HG03378 (cell line): ENCODE measurements at regions not wholly inside any gene's neighbourhood (a gene's known extent, or its start where the extent isn't known, plus 50 kb on each side); places are given as distances from the start of the nearest gene placed in this dataset.

Experiments
- ATAC-seq: cut with Tn5 transposase; IDR thresholded peaks from one replicate; pipeline ENCODE4 v1.9.1; 2021; ENCODE audit warnings: mild to moderate bottlenecking, moderate library complexity; ENCODE audit not compliant: unreplicated experiment

DNA sequence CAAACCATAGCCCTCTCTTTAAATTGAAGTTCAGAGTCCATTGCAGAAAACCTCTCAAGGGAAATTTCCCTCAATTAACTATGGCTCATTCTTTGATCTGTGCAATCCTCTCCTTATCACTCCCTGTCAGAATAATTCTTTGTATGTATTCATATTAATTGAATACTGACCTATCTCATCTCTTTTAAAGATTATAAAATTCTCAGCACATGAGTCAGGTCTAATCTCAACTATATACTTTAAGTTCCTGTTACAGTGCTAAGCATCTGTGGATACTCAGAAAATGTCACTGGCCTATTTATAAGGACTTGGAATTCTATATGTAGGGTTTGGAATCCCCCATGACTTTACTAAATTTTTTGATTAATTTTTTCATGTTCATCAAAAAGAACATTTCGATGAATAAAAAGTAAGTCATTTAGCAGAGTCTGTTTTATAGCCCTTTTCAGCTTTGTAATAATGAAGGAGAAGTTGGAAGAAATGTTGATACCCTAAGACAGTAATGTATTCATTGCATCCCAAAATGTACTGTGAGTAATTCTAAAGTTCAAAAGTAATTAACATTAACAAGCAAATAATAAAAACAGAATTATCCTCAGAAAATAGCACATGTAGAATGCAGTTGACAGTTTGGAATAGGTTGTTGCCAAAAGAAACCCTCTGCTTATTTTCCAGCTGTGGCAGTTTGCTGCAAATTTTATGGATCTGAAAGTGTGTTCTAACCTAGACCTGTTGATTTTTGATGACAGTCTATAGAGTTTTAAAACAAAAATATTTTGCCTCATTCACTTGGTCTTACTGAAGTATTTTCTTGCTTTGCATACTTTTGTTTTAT is 503.4 kb upstream of the CBLB start:
- ATAC-seq, result no peak

DNA sequence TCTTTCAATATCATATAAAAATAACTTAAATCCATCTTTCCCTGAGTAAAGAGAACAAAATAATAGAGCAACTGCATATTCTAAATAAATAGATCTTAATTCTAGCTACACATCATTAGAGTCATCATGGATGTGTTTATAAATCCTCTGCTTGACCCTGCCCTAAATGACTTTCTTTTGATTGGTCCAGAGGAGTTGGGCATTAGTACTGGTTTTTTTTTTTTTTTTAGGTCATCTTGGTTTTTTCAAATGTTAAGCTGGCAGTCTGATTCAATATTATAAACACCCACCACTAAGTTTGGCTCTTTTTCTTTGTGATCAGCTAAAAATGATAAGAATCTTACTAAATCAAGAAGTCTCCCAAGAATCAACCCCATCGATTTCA is 504.0 kb upstream of the CBLB start:
- ATAC-seq, result no peak

DNA sequence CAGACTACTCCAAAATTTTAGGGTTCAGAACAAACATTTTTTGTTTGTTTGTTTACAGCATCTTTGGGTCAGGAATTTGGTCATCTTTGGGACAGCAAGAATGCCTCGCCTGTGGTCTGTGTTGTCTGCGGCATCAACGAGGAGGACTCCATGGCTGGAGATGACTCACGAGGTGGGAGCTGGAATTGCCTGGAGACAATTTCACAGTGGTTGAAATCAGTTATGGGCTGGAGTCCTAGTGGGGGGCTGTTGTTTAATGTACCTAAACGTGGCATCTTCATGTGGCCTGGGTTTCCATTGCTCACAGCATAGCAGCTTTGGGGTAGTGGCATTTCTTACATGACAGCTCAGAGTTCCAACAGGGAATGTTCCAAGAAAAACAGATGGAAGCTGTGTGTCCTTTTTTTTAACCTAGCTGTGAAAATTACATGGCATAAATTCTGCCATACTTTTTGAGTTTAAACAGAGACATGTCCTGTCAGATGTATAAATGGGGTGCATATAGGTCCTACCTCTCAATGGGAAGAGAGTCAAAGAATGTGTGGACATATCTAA is 507.3 kb upstream of the CBLB start:
- no peak for ATAC-seq

DNA sequence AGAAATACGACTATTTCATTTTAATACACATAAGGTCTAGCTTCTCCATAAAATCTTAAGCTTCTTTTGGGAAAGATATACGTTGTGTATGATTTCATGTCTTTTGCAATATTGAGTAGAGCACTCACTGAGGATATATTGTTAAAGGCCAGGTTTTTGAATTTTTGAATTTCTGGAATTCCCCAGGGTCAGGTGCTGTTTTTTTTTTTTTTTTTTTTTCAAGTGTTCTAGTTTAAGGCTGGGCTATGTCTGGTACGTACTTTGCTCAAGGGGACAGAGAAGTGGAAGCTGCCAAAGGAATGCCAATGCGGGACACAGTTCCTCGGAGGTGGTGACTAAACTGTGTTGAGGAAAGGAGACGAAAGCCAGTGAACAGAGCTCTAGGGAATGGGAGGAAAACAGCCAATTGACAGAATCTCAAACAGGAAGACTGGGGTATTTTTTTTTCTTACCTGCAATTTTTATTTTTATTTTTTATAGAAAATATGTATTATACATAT is 510.5 kb upstream of the CBLB start:
- ATAC-seq, result no peak

DNA sequence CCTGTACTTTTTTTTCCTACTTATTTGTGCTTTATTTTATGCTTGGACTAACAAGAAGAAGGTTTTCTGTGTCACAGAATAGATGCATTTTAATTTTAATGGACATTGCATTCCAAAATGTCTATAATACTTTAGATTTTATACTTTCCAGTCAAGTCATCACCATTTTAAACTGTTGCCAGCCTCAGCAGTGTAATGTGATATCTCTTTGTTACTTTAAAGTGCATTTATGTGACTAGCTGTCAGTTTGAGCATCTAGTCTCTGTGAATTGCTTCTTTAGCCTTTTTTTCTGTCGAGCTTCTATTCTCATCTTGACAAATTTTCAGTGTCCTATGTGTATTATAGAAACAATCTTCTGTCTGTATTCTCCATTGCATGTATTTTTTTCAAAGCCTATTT is 511.4 kb upstream of the CBLB start:
- ATAC-seq, result no peak

DNA sequence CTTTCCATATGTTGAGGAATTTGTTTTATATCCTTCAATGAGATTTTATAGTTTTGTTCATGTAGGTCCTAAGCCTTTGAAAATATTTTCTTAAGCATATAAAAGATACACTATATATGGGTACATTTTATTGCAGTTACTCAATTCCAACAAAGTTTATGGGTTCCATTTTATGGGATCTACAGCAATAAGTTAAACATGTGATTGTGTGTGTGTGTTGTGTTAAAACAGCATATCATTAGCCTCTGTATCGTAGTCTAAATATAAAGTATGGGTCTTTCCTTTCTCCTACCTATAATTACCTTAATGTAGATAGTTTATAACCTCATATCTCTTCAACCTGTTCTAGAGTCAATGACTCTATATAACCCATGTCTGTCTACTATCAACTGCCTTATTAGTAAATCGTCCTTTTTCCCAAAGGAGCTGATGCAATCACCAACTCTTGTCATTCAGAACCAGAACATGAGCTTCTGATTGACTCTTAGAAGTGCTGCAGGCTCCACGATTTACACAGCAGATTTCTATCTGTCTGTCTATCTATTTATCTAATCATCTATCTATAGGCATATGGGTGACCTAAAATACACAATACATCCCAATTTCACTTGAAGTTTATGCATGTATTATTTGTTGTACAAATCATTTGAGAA is 512.6 kb upstream of the CBLB start:
- no peak for ATAC-seq

DNA sequence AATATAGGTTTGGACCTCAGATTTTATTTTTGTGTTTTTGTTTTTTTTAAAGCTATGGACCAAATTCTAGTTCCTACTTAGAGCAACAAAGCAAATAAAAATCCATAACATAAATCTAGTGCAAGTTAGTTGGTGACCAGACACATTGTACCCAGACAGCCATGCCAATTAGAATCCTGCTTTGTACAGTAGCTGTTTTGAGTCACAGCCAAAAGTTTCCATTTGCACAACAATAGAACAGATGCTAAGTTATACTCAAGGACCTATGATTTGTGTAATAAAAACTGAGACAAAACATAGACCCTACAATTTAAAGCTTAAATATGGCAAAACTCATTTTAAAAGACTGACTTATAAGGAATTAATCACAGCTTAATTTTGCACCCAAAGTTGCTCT is 513.1 kb upstream of the CBLB start:
- ATAC-seq, result no peak

DNA sequence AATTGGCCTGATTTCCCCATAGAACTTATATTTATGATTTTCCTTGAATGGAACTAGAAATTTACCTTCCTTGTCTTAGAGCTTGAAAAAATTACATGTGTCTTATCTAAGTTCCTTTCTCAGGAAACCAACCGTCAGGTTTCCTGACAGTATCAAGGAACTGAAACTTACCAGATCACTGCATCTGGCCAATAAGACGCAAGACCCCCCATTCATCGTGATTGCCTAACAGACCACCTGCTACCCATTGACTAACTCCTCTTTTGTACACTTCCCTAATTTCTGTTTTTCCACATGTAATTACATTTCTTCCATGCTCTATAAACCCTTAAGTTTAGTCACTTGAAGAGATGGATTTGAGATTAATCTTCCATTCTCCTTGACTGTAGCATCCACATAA is 517.2 kb upstream of the CBLB start:
- no peak for ATAC-seq

DNA sequence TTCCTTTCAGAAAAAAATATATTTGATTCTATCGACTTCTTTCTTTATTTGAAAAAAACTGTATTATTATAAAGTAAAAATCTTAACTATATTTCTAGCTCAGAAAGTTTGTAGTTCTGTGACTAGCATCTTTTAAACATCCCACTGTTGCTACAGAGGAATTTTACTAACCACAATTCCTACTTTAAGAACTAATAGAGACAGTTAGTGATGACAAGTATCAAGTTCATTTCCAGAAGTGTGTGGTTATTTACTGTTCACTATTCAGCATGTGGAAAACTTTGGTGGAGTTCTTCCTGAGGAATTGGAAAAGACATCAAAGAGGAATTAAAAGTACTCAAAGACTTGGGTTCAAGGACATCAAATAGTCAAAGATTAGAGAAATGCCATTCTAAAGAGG is 524.1 kb upstream of the CBLB start:
- ATAC-seq, result no peak

DNA sequence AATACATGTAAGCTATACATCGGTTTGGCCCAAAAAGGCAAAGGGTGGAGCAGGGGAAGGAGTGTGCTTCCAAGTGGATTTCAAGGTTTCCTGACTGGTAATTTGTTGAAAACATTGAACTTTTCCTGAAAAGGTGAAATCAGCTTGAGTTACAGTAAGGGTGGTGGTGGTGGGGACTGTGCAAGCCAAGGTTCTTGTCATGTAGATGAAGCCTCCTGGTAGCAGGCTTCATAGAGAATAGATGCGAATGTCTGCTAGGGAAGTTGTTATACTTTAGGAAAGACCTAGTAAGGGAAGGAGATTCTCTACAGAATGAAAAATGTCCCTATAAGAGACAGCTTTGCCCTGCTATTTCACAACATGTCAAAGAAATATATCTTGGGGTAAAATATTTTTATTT is 528.2 kb upstream of the CBLB start:
- ATAC-seq, result no peak

DNA sequence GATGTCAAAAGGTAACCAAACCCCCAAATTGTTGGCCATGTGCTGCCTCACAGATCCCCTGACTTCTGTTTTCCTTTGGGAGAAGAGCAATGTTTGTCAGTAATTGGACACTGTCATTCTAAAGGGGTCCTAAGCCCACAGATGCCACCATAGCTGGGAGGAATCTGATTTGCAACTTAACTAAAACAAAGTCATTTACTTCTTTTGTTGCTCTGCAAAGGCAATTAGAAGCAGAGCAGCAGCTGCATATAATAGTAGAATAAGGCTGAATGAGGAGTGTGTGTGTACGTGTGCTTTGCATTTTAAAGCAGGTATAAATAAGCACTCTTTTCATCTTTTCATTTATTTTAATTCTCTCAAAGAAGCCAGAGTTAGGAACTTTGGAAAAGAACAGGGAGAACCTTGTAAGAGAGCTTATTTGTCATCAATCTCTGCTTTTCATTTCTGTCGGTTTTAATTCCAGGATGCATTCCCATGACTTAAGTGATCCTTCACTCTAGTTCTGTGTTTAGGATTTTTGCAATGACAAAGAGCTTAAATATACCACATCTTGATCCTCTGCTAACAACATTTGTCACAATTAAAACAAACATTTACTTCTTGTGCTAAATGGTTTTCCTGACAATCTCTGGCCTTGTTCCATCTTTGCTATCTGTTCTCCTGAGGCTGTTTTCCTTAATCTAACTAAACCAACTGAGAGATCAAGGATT is 530.2 kb upstream of the CBLB start:
- ATAC-seq, result no peak

DNA sequence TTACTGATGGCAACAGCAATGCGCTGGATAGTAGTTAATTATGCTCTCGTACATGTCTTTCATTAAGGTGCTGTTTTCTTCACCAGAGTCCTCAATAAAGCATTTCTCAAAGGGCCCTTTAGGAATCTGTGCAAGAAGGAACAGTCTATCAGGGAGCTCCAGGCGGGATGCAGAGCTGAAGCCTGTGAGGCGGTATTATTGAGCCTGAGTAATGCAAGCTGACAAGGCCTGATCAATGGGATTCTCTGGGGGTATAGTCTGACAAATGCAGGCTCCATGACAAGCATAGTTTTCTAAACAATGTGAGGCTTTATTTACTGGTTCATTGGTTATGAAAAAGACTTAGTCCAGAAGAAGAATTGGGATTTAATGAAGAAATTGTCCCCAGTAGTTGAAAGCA is 530.9 kb upstream of the CBLB start:
- no peak for ATAC-seq

DNA sequence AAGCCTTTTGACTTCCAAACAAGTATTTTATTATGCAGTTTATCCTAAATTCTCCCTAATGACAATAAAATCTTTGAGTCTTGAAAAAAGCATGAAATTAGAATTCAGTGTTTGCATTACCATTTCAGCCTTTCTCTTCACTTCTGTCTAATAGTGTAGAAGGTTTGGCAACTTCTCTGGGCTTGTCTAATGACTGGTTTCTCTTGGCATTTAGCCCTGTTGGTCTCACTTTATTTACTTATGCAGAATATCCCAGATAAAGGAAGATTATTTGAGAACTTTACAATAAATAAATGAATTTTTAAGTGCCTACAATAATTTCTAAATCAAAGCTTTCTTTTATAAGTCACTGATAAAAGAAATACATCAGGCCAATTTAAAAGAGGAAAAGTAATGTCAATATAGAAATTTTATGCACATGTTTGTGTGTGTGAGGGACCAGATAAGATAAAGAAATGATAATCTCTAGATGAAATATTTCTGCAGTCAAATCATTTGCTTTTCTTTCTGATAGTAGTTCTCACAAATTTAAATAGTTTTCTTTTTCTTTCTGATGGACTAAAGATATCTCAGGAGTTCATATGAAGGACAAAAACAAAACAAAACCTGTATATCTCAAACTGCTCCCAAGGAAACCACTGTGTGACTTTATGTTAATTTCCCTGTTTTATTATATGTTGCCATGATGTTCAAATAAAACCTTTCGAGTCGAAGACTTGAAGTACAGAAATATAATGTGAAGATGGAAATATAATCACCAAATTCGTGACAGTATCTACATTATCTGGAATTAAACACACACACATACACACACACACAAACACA is 533.1 kb upstream of the CBLB start:
- ATAC-seq, result no peak

DNA sequence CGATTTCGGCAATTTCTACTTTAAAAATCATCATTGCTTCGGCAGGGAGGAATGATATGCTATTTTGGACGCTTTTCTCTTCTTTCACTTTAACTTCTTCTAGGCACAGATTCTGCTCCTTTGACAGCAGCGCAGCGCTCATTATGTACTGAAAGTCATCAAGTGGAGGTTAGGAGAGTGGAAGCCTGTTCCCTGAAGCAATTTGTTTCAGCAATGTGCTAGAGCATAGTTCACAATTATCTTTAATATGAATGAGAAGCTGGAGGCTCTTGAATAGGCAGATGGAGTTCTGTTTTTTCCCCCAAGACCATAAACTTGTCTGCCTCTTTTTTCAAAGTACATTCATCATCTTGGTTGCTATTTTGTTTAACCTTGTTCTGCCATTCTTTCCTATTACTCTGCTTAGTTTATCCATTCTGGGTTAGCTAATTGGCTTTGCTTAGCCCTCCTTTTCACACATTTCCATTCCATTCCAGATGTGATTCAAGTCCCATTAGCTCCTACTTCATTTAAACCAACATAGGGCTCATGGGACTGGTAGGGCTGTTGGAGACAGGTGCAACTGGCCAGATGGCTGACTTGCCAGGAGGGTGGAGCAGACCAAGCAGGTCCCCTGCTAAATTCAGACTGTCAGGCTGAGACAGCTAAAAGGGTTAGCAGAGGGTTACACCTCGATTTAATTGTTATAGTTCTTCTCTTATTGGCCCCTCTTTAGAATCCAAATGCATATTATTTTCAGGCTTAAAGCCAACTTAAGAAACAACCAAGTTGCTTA is 534.7 kb upstream of the CBLB start:
- ATAC-seq, result no peak

DNA sequence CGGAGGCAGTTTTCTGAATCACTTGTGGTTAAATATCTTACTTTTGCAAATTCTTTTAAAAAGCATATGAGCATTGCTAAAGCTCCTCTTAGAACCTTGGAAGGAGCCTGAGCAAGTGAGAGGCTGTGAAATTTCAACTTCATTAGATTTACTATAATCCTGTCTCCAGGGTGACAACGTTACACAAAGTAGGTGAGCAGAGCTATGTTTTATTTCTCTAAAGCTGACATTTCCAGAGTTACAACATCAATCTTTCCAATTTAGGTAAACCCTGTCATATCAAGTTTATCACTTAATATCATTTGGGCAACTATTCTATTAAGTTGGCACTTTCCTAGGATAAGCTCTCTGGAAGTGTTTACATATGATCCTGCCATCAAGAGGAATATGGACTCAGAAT is 544.9 kb upstream of the CBLB start:
- ATAC-seq, result no peak

DNA sequence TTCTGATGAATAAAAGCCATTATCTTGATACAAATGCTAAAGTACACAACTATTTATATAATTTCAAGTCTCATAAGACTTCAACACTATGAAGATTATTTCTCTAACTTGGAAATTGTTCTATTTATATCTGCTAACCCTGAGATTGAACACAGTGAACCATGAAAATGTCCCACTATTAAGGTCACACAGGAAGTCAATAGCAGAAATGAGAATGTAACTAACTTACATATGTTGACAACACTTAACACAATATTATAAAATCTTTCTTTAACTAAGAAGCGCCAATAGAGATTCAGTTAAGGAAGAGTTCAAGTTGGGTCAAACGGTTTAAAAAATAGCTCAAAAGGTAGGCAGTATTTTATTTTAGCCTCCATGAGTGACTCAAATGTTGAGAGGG is 551.8 kb upstream of the CBLB start:
- peak; percentile 46 for ATAC-seq

DNA sequence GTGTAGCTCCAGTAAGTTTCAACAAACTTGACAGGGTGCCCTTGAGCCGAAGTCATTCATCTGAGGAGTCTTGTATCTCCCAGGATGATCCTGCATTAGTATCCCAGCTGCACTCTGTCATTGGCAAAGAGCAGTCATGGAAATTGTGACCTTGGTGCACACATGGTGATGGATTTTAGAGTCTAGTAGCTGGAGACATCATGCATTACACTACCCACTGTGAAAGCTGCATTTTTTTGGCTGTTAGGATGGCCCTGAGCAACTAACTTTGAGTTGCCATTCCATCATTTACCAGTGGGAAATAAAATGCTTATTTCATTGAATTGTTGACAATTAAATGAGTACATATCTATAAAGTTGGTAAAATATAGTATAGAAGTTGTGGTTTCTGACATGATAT is 552.6 kb upstream of the CBLB start:
- ATAC-seq, result no peak

DNA sequence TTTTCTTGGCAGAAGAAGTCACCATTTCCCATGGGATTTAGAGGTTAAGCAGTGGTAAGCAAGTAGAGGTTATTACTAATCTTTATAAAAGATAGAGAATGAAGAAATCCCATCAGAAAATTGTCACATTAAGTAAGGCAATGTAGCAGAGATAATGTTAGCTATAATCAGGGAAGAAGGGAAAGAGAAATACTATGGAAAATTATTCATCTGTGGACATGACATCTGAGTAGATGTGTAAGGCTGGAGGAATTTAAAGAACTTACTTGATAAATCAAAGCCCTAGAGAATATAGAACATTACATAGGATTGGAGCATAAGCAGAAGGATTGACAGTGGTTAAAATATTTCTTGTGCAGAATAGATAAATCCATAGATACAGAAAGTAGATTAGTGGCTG is 553.1 kb upstream of the CBLB start:
- ATAC-seq, result no peak

DNA sequence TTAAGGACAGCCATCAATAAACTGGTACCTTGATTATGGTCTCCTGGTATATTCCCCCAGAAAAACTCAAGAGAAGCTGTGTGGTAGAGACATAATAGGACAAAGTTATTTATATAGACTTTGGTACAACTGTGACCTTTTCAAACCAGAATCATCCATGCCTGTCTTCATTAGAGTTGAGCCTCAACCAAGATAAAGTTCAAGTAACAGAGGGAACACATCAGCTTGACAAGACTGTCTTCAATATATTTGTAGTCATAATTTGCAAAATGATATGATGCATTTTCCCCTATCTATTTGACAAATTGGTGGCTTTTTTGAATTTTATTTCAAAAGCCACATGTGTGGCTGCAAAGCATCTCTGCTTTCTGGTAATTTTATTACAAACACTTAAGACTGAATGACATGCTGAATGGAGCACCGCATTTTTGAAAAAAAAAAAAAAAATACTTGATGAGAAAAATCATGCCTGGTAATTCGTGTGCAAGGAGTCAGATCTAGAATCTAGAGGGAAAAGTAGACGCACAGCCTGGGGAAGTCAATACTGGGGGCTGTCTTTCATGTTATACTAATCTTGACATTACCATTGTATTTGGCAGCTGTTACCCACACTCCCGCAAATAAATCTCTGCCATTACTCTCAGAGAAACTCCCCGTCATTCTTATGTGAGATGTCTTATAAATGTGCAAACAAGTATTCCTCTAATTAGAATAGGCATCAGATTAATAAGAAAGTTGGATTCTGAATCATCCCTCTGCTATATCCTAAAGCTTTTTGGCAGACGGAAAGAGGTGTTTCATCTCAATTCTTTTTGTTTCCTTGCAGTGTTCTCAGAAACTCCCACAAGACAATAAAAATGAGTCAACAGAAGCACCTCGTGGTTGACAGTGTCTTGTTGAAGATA is 554.8 kb upstream of the CBLB start:
- peak; percentile 58 for ATAC-seq
